ENCODE measurements at regions not wholly inside any gene's neighbourhood (a gene's known extent, or its start where the extent isn't known, plus 50 kb on each side); places are given as distances from the start of the nearest gene placed in this dataset.

DNA sequence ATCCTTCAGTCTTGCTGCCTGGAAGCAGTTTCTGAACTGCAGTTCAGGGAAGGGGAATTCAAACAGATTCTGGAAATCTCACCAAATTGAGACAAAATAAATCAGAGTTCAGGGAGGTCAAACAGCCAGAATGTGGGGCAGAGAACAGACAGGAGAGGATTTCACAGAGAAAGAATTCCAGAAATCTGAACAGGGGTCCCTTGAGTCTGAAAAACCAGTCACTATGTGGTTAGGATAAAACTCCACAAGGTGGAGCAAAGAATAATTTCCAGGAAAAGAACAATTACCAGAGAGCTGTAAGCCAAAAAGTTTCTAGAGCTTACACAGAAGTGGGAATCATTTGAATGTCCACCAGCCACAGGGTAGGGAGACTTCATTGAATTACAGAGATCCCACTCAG lies 84.7 kb downstream of the URB2 start:
- dilution Hi-C loops (cut with MboI; ENCODE audit: extremely low pct_ligation_motif_present, low sequenced_read_pairs), result no loop called here
- TF ChIP-seq, protein P1, sequence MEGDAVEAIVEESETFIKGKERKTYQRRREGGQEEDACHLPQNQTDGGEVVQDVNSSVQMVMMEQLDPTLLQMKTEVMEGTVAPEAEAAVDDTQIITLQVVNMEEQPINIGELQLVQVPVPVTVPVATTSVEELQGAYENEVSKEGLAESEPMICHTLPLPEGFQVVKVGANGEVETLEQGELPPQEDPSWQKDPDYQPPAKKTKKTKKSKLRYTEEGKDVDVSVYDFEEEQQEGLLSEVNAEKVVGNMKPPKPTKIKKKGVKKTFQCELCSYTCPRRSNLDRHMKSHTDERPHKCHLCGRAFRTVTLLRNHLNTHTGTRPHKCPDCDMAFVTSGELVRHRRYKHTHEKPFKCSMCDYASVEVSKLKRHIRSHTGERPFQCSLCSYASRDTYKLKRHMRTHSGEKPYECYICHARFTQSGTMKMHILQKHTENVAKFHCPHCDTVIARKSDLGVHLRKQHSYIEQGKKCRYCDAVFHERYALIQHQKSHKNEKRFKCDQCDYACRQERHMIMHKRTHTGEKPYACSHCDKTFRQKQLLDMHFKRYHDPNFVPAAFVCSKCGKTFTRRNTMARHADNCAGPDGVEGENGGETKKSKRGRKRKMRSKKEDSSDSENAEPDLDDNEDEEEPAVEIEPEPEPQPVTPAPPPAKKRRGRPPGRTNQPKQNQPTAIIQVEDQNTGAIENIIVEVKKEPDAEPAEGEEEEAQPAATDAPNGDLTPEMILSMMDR (optimal IDR thresholded peaks at IDR 0.05 in 1 of 3, IDR thresholded peaks at IDR 0.05 in 1 of 3, conservative IDR thresholded peaks at IDR 0.05 in 1 of 3; ENCODE audit: extremely low read depth in 1 of 3, insufficient read depth in 2 of 3, low read length in 3 of 3), result no peak
- TF ChIP-seq EZH2 (IDR thresholded peaks at IDR 0.05; ENCODE audit: low read length), result no peak
- no peak overlapping the region for H2AFZ ChIP-seq (ENCODE audit: control insufficient read depth, low read length)

DNA sequence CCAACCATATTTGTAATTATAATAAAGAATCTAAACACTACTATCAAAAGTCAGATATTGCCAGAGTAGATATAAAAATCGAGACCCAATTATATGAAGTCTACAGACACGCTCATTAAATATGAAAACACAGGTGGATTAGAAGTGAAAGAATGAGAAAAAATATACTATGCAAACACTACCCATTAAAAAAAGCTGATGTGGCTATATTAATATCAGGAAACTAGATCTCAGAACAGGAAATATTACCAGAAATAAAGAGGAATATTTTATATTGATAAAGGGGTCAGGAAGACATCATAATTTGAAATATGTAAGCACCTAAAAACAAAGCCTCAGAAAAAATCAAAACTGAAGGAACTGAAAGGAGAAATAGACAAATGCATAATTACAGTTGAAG lies 88.3 kb downstream of the URB2 start:
- H3K9me3 ChIP-seq (ENCODE audit: control insufficient read depth, low read depth, low read length), result no peaks in the 10 kb centered on the region
- DNase-seq (ENCODE audit: low read depth, low spot score) (no peak), FAIRE-seq (no peak)
- H3K4me3 ChIP-seq (ENCODE audit: control insufficient read depth in 2 of 3, extremely low read depth in 1 of 3, insufficient read depth in 2 of 3, low read depth in 1 of 3, low read length in 3 of 3), result no peak overlapping the region
- H3K27me3 ChIP-seq (ENCODE audit: control insufficient read depth, extremely low read depth, insufficient read depth, low read length), result no peaks in the 10 kb centered on the region
- no peaks in the 10 kb centered on the region for H3K9me1 ChIP-seq (ENCODE audit: control insufficient read depth, extremely low read depth, insufficient read depth, low read length)
- no peak overlapping the region for H3K9ac ChIP-seq (ENCODE audit: control insufficient read depth, extremely low read depth, insufficient read depth, low read length)
- no peaks in the 10 kb centered on the region for H3K36me3 ChIP-seq (ENCODE audit: control insufficient read depth in 2 of 2, extremely low read depth in 1 of 2, insufficient read depth in 2 of 2, low read length in 2 of 2)
- no peak overlapping the region for H2AFZ ChIP-seq (ENCODE audit: control insufficient read depth, low read length)
- TF ChIP-seq EZH2 (IDR thresholded peaks at IDR 0.05; ENCODE audit: low read length), result no peak
- no peak overlapping the region for H3K27ac ChIP-seq (ENCODE audit: control insufficient read depth, insufficient read depth, low read length)
- no peaks in the 10 kb centered on the region for H3K4me1 ChIP-seq (ENCODE audit: control insufficient read depth, extremely low read depth, insufficient read depth, low read length)
- dilution Hi-C loops (cut with MboI; ENCODE audit: extremely low pct_ligation_motif_present, low sequenced_read_pairs), result no loop called here
- no peaks in the 10 kb centered on the region for H4K20me1 ChIP-seq (ENCODE audit: control insufficient read depth, extremely low read depth, insufficient read depth, low read length)
- no peaks in the 10 kb centered on the region for H3K79me2 ChIP-seq (ENCODE audit: control insufficient read depth, insufficient read depth, low read length)
- H3K4me2 ChIP-seq (ENCODE audit: control insufficient read depth, extremely low read depth, insufficient read depth, low read depth, low read length), result no peak overlapping the region

More for the DNA sequence above, 84.7 kb downstream of the URB2 start:
- Histone ChIP-seq H3K27me3 (ENCODE audit: control insufficient read depth, extremely low read depth, insufficient read depth, low read length) (no peaks in the 10 kb centered on the region), H3K9ac (ENCODE audit: control insufficient read depth, extremely low read depth, insufficient read depth, low read length) (no peak overlapping the region), H3K9me3 (ENCODE audit: control insufficient read depth, low read depth, low read length) (no peaks in the 10 kb centered on the region), H4K20me1 (ENCODE audit: control insufficient read depth, extremely low read depth, insufficient read depth, low read length) (no peaks in the 10 kb centered on the region), H3K79me2 (ENCODE audit: control insufficient read depth, insufficient read depth, low read length) (no peaks in the 10 kb centered on the region), H3K4me2 (ENCODE audit: control insufficient read depth, extremely low read depth, insufficient read depth, low read depth, low read length) (no peak overlapping the region), H3K27ac (ENCODE audit: control insufficient read depth, insufficient read depth, low read length) (no peak overlapping the region), H3K4me1 (ENCODE audit: control insufficient read depth, extremely low read depth, insufficient read depth, low read length) (no peaks in the 10 kb centered on the region), H3K36me3 (ENCODE audit: control insufficient read depth in 2 of 2, extremely low read depth in 1 of 2, insufficient read depth in 2 of 2, low read length in 2 of 2) (no peaks in the 10 kb centered on the region), H3K4me3 (ENCODE audit: control insufficient read depth in 2 of 3, extremely low read depth in 1 of 3, insufficient read depth in 2 of 3, low read depth in 1 of 3, low read length in 3 of 3) (no peak overlapping the region), H3K9me1 (ENCODE audit: control insufficient read depth, extremely low read depth, insufficient read depth, low read length) (no peaks in the 10 kb centered on the region)
- FAIRE-seq, result no peak
- DNase-seq (ENCODE audit: low read depth, low spot score), result no peak

DNA sequence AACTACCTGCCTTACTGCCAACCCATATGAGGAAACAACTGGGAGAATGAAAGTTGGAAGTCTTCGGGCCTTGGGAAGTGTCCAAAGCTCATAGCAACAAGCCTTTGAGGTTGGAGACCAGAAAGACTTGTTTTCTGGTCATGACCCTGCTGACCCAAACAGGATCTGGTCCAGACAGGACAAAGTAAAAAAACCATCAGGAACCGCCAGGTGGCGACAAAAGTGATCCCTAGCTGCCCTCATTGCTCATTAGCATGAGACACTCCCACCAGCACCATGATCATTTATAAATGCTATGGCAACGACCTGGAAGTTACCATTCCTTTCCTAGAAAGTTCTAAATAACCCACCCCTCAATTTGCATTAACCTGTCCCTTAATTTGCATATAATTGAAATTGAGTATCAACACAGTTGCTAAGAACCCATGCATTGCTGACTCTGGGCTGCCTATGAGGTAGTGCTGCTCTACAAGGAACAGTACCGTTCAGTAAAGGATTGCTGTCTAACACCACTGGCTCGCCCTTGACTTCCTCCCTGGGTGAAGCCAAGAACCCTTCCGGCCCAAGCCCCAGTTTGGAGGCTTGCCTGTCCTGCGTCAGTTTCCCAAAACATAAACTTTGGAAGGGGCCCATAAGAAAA lies 89.0 kb downstream of the URB2 start:
- Histone ChIP-seq H3K27me3 (ENCODE audit: control insufficient read depth, extremely low read depth, insufficient read depth, low read length) (no peaks in the 10 kb centered on the region), H3K36me3 (ENCODE audit: control insufficient read depth in 2 of 2, extremely low read depth in 1 of 2, insufficient read depth in 2 of 2, low read length in 2 of 2) (no peaks in the 10 kb centered on the region), H3K9me3 (ENCODE audit: control insufficient read depth, low read depth, low read length) (no peaks in the 10 kb centered on the region), H2AFZ (ENCODE audit: control insufficient read depth, low read length) (no peak overlapping the region), H3K9ac (ENCODE audit: control insufficient read depth, extremely low read depth, insufficient read depth, low read length) (no peak overlapping the region), H3K4me3 (ENCODE audit: control insufficient read depth in 2 of 3, extremely low read depth in 1 of 3, insufficient read depth in 2 of 3, low read depth in 1 of 3, low read length in 3 of 3) (no peak overlapping the region), H3K4me1 (ENCODE audit: control insufficient read depth, extremely low read depth, insufficient read depth, low read length) (no peaks in the 10 kb centered on the region), H3K4me2 (ENCODE audit: control insufficient read depth, extremely low read depth, insufficient read depth, low read depth, low read length) (no peak overlapping the region), H4K20me1 (ENCODE audit: control insufficient read depth, extremely low read depth, insufficient read depth, low read length) (no peaks in the 10 kb centered on the region), H3K79me2 (ENCODE audit: control insufficient read depth, insufficient read depth, low read length) (no peaks in the 10 kb centered on the region), H3K27ac (ENCODE audit: control insufficient read depth, insufficient read depth, low read length) (no peak overlapping the region), H3K9me1 (ENCODE audit: control insufficient read depth, extremely low read depth, insufficient read depth, low read length) (no peaks in the 10 kb centered on the region)
- dilution Hi-C loops (cut with MboI; ENCODE audit: extremely low pct_ligation_motif_present, low sequenced_read_pairs), result no loop called here
- peak; percentile 66 for FAIRE-seq
- TF ChIP-seq, protein P1 (optimal IDR thresholded peaks at IDR 0.05 in 1 of 3, IDR thresholded peaks at IDR 0.05 in 1 of 3, conservative IDR thresholded peaks at IDR 0.05 in 1 of 3; ENCODE audit: extremely low read depth in 1 of 3, insufficient read depth in 2 of 3, low read length in 3 of 3), result peak; percentile 51 to 57 (median 55)
- TF ChIP-seq EZH2 (IDR thresholded peaks at IDR 0.05; ENCODE audit: low read length), result no peak
- DNase-seq (ENCODE audit: low read depth, low spot score), result no peak

Data from keratinocyte (primary cell).